Hepatocyte (in vitro differentiated cells): ENCODE measurements at regions not wholly inside any gene's neighbourhood (a gene's known extent, or its start where the extent isn't known, plus 50 kb on each side); places are given as distances from the start of the nearest gene placed in this dataset.

ENCODE experiments used
- CTCF ChIP-seq: fragments of 200-600 bp; sonication (generic); IDR thresholded peaks from 2 replicates; pipeline ENCODE4 v1.5.1; 2016; ENCODE audit warnings: antibody characterized with exemption, mild to moderate bottlenecking; ENCODE audit not compliant: poor library complexity
- EZH2 ChIP-seq: fragments of 200-600 bp; sonication (generic); IDR thresholded peaks from 2 replicates; pipeline ENCODE4 v1.6.1; 2016; ENCODE audit warnings: antibody characterized with exemption, mild to moderate bottlenecking, borderline replicate concordance
- EZH2phosphoT487 ChIP-seq: fragments of 200-600 bp; sonication (generic); IDR thresholded peaks from one replicate; pipeline ENCODE4 v1.6.1; 2018; ENCODE audit warnings: antibody characterized with exemption, mild to moderate bottlenecking, low read depth, moderate library complexity; ENCODE audit not compliant: unreplicated experiment, severe bottlenecking

- TF ChIP-seq CTCF (no peak), EZH2 (no peak), EZH2phosphoT487 (no peak)
Measured at GRCh38 chr2:184517402-184517801, 80.9 kb upstream of the ZNF804A start.
